ENCODE measurements at regions not wholly inside any gene's neighbourhood (a gene's known extent, or its start where the extent isn't known, plus 50 kb on each side); places are given as distances from the start of the nearest gene placed in this dataset.

- TF ChIP-seq CTCF (conservative IDR thresholded peaks at IDR 0.05) = no peak
- TF ChIP-seq ZFX (IDR thresholded peaks at IDR 0.05) = no peak
Measured at GRCh38 chr2:76288146-76288545, 577.4 kb upstream of the GCFC2 start.

Measured in C4-2B (cell line).